WTC11 (cell line): ENCODE measurements at regions not wholly inside any gene's neighbourhood (a gene's known extent, or its start where the extent isn't known, plus 50 kb on each side); places are given as distances from the start of the nearest gene placed in this dataset.

ENCODE experiments used
- ATAC-seq: fragments of 200-7000 bp; cut with Tn5 transposase; 2 replicates; pipeline ENCODE4 v1.10.0; 2021; ENCODE audit warnings: mild to moderate bottlenecking, moderate library complexity
- CTCF ChIA-PET: fragments of 300-600 bp; sonication (Branson Sonifier 250); formaldehyde crosslinking; loops from one replicate; lab custom pipeline; 2021; ENCODE audit warnings: antibody characterized with exemption; lab: Charles Lee
- POLR2A ChIA-PET: fragments of 350-600 bp; sonication (Branson Sonifier 250); formaldehyde crosslinking; loops from one replicate; lab custom pipeline; 2021; ENCODE audit warnings: antibody characterized with exemption; lab: Charles Lee
- DNase-seq: peaks from one replicate; pipeline ENCODE4 v3.0.0; 2021; ENCODE audit warnings: low spot score
- H3K27ac Mint-ChIP-seq: 2 replicates; pipeline ENCODE4 v1.8.0; 2021; ENCODE audit warnings: mixed read lengths
- H3K27me3 Mint-ChIP-seq: 2 replicates; pipeline ENCODE4 v1.8.0; 2021; ENCODE audit warnings: low read depth, mild to moderate bottlenecking, moderate library complexity, mixed read lengths
- H3K36me3 Mint-ChIP-seq: 2 replicates; pipeline ENCODE4 v1.8.0; 2021; ENCODE audit warnings: mixed read lengths
- H3K4me1 Mint-ChIP-seq: 2 replicates; pipeline ENCODE4 v1.8.0; 2022; ENCODE audit warnings: mixed read lengths
- H3K4me3 Mint-ChIP-seq: 2 replicates; pipeline ENCODE4 v1.8.0; 2021; ENCODE audit warnings: mild to moderate bottlenecking, moderate library complexity, mixed read lengths
- H3K9me3 Mint-ChIP-seq: 2 replicates; pipeline ENCODE4 v1.8.0; 2021; ENCODE audit warnings: mixed read lengths
- ATF1 ChIP-seq: sonication (generic); formaldehyde crosslinking; IDR thresholded peaks from 2 replicates; pipeline ENCODE4 v1.8.1; 2023; ENCODE audit warnings: mild to moderate bottlenecking, moderate library complexity, missing genetic modification reagents
- EMX1 ChIP-seq: fragments of 250-450 bp; sonication (Bioruptor Pico); IDR thresholded peaks from 2 replicates; pipeline ENCODE4 v1.8.0; 2021; ENCODE audit warnings: mild to moderate bottlenecking
- JAZF1 ChIP-seq: fragments of 250-450 bp; sonication (Bioruptor Pico); IDR thresholded peaks from 2 replicates; pipeline ENCODE4 v1.9.0; 2021; ENCODE audit warnings: moderate library complexity, mild to moderate bottlenecking, inconsistent platforms
- PRRX2 ChIP-seq: fragments of 250-450 bp; sonication (Bioruptor Pico); IDR thresholded peaks from 2 replicates; pipeline ENCODE4 v1.8.0; 2021; ENCODE audit warnings: mild to moderate bottlenecking
- RORB ChIP-seq: fragments of 250-450 bp; sonication (Bioruptor Pico); IDR thresholded peaks from 2 replicates; pipeline ENCODE4 v1.9.0; 2021; ENCODE audit warnings: mild to moderate bottlenecking
- SMAD3 ChIP-seq: sonication (generic); formaldehyde crosslinking; IDR thresholded peaks from 2 replicates; pipeline ENCODE4 v1.8.0; 2022; ENCODE audit warnings: missing genetic modification reagents, mild to moderate bottlenecking, borderline replicate concordance
- SP1 ChIP-seq: sonication (generic); formaldehyde crosslinking; conservative IDR thresholded peaks from 2 replicates; pipeline ENCODE4 v1.8.1; 2022; ENCODE audit warnings: missing genetic modification reagents
- TEAD4 ChIP-seq: sonication (generic); formaldehyde crosslinking; IDR thresholded peaks from 2 replicates; pipeline ENCODE4 v1.8.0; 2022; ENCODE audit warnings: mild to moderate bottlenecking, missing genetic modification reagents
- ZNF263 ChIP-seq: sonication (generic); formaldehyde crosslinking; IDR thresholded peaks from 2 replicates; pipeline ENCODE4 v1.8.1; 2022; ENCODE audit warnings: low read depth, mild to moderate bottlenecking, moderate library complexity, missing genetic modification reagents
- ZNF423 ChIP-seq: fragments of 250-450 bp; sonication (Bioruptor Pico); IDR thresholded peaks from 2 replicates; pipeline ENCODE4 v2.1.2; 2022; ENCODE audit warnings: mild to moderate bottlenecking, moderate library complexity
- ZNF671 ChIP-seq: fragments of 250-450 bp; sonication (Bioruptor Pico); IDR thresholded peaks from 2 replicates; pipeline ENCODE4 v1.8.0; 2021; ENCODE audit warnings: mild to moderate bottlenecking
- TF ChIP-seq, protein P1 (sequence below): sonication (generic); formaldehyde crosslinking; IDR thresholded peaks from 2 replicates; pipeline ENCODE4 v1.8.1; 2023; ENCODE audit warnings: mild to moderate bottlenecking, missing genetic modification reagents
- TF ChIP-seq, protein P2 (sequence below): sonication (generic); formaldehyde crosslinking; conservative IDR thresholded peaks from 2 replicates; pipeline ENCODE4 v1.8.1; 2022; ENCODE audit warnings: mild to moderate bottlenecking, missing genetic modification reagents
- TF ChIP-seq, protein P3 (sequence below): sonication (generic); formaldehyde crosslinking; IDR thresholded peaks from 2 replicates; pipeline ENCODE4 v1.8.1; 2022; ENCODE audit warnings: mild to moderate bottlenecking, missing genetic modification reagents, moderate library complexity, borderline replicate concordance
- TF ChIP-seq, protein P4 (sequence below): sonication (generic); formaldehyde crosslinking; IDR thresholded peaks from 2 replicates; pipeline ENCODE4 v1.8.0; 2022; ENCODE audit warnings: missing genetic modification reagents

DNA sequence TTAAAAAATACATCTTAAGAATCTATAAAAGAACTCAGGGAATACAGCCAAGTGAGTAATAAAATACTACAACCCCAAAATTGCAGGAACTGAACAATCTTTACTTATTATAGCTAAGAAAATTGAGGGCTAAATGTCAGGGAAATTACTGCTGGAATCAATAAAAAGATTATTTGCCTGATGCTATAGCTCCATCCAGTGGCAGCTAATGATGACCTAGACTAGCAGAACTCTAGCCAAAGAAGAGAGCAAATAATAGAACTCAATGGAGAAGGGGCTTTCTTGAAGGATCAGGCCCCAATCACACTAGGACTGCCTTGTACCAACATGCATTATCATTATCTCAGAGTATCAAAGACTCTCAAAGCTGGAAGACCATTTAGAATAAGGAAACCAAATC lies 85.0 kb upstream of the FAM241A start:
- Mint-ChIP-seq H3K36me3 (no peaks in the 10 kb centered on the region), H3K4me1 (peaks cover 12% of the 10 kb centered on the region), H3K27ac (no peak overlapping the region), H3K9me3 (no peaks in the 10 kb centered on the region), H3K4me3 (no peak overlapping the region), H3K27me3 (no peaks in the 10 kb centered on the region)
- ATAC-seq (peak; percentile 70), DNase-seq (no peak)
- ChIA-PET CTCF (interaction anchor here (0.6 to 2.4 kb wide), 7 partner anchors 11 to 213 kb away, joined by 3 to 20 read pairs (median 8); no protein-coding TSS in a partner anchor), POLR2A (no interaction called here)
- TF ChIP-seq SMAD3 (CRISPR knock-in tag), result no peak

DNA sequence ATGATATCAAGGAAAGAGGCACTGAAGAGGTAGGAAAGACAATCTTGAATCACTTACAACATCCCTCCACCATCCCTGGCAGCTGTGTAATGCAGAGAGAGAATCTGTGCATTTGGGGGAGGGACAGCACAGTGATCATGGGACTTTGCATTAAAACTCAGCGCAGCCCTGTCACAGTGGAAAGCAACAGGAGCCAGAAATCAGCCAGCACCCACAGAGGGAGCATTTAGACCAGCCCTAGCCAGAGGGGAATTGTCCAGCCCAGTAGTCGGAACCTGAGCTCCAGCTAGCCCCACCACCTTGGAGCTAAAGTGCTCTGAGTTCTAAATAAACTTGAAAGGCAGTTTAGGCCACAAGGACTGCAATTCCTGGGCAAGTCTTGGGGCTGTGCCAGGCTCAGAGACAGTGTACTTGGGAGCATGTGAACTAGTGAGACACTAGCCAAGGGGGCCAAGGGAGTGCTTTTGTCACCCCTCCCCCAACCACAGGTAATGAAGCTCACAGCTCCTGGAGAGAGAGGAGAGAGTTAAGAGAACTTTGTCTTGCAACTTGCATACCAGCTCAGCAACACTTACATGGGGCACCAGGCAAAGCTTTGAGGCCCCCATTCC lies 83.9 kb upstream of the FAM241A start:
- no peak overlapping the region for H3K27ac Mint-ChIP-seq
- TF ChIP-seq JAZF1 (CRISPR knock-in tag), result no peak
- TF ChIP-seq ATF1, result no peak
- TF ChIP-seq ZNF671 (CRISPR knock-in tag), result no peak
- TF ChIP-seq SP1 (CRISPR knock-in tag), result no peak
- no peak for TF ChIP-seq ZNF423 (CRISPR knock-in tag)
- TF ChIP-seq, protein P1, sequence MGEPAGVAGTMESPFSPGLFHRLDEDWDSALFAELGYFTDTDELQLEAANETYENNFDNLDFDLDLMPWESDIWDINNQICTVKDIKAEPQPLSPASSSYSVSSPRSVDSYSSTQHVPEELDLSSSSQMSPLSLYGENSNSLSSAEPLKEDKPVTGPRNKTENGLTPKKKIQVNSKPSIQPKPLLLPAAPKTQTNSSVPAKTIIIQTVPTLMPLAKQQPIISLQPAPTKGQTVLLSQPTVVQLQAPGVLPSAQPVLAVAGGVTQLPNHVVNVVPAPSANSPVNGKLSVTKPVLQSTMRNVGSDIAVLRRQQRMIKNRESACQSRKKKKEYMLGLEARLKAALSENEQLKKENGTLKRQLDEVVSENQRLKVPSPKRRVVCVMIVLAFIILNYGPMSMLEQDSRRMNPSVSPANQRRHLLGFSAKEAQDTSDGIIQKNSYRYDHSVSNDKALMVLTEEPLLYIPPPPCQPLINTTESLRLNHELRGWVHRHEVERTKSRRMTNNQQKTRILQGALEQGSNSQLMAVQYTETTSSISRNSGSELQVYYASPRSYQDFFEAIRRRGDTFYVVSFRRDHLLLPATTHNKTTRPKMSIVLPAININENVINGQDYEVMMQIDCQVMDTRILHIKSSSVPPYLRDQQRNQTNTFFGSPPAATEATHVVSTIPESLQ (CRISPR knock-in tag), result no peak
- ATAC-seq (peak; percentile 86), DNase-seq (peak; percentile 22)
- CTCF ChIA-PET, result interaction anchor here (0.9 to 2.4 kb wide), 6 partner anchors 12 to 207 kb away, joined by 4 to 20 read pairs (median 6); no protein-coding TSS in a partner anchor
- H3K4me1 Mint-ChIP-seq, result peaks cover 12% of the 10 kb centered on the region
- no peaks in the 10 kb centered on the region for H3K36me3 Mint-ChIP-seq
- no peaks in the 10 kb centered on the region for H3K27me3 Mint-ChIP-seq
- no peak overlapping the region; the same call in 1 of the 2 replicates for H3K4me3 Mint-ChIP-seq
- POLR2A ChIA-PET, result no interaction called here
- H3K9me3 Mint-ChIP-seq, result no peaks in the 10 kb centered on the region

DNA sequence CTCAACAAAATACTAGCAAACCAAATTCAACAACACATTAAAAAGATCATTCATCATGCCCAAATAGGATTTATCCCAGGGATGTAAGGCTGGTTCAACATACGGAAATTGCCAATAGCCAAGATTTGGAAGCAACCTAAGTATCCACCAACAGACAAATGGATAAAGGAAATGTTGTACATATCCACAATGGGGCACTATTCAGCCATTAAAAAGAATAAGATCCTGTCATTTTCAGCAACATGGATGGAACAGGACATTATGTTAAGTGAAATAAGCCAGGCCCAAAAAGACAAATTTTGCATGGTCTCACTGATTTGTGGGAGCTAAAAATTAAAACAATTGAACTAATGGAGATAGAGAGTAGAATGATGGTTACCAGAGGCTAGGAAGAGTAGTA lies 82.0 kb upstream of the FAM241A start:
- no peaks in the 10 kb centered on the region for H3K36me3 Mint-ChIP-seq
- H3K27me3 Mint-ChIP-seq, result no peaks in the 10 kb centered on the region
- H3K9me3 Mint-ChIP-seq, result no peaks in the 10 kb centered on the region
- ChIA-PET CTCF (no interaction called here), POLR2A (no interaction called here)
- H3K4me3 Mint-ChIP-seq, result no peak overlapping the region
- no peak overlapping the region for H3K27ac Mint-ChIP-seq
- TF ChIP-seq, protein P2, sequence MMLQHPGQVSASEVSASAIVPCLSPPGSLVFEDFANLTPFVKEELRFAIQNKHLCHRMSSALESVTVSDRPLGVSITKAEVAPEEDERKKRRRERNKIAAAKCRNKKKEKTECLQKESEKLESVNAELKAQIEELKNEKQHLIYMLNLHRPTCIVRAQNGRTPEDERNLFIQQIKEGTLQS (CRISPR knock-in tag), result no peak
- TF ChIP-seq RORB (CRISPR knock-in tag), result no peak
- no peak for TF ChIP-seq EMX1 (CRISPR knock-in tag)
- TF ChIP-seq TEAD4, result no peak
- ATAC-seq (no peak), DNase-seq (no peak)
- H3K4me1 Mint-ChIP-seq, result peaks cover 16% of the 10 kb centered on the region

DNA sequence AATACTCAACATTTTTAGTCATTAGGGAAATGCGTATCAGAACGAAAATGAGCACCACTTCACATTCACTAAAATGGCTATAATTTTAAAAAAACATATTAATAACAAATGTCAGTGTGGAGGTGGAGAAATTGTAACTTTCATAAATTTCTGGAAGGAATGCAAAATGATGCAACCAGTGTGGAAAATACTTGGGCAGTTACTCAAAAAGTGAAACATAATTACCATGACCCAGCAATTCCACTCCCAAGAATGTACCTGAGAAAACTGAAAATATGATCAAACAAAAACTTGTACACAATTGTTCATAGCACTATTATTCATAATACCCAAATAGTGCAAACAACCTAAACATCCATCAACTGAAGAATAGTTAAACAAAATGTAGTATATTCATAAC lies 76.1 kb upstream of the FAM241A start:
- H3K27me3 Mint-ChIP-seq, result no peaks in the 10 kb centered on the region
- DNase-seq, result no peak
- H3K27ac Mint-ChIP-seq, result no peak overlapping the region
- peaks cover 10% of the 10 kb centered on the region for H3K4me1 Mint-ChIP-seq
- POLR2A ChIA-PET, result no interaction called here
- CTCF ChIA-PET, result no interaction called here
- H3K9me3 Mint-ChIP-seq, result peaks cover 21% of the 10 kb centered on the region
- TF ChIP-seq, protein P3, sequence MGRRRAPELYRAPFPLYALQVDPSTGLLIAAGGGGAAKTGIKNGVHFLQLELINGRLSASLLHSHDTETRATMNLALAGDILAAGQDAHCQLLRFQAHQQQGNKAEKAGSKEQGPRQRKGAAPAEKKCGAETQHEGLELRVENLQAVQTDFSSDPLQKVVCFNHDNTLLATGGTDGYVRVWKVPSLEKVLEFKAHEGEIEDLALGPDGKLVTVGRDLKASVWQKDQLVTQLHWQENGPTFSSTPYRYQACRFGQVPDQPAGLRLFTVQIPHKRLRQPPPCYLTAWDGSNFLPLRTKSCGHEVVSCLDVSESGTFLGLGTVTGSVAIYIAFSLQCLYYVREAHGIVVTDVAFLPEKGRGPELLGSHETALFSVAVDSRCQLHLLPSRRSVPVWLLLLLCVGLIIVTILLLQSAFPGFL (CRISPR knock-in tag), result no peak
- TF ChIP-seq PRRX2 (no peak), ZNF263 (no peak)
- TF ChIP-seq, protein P4, sequence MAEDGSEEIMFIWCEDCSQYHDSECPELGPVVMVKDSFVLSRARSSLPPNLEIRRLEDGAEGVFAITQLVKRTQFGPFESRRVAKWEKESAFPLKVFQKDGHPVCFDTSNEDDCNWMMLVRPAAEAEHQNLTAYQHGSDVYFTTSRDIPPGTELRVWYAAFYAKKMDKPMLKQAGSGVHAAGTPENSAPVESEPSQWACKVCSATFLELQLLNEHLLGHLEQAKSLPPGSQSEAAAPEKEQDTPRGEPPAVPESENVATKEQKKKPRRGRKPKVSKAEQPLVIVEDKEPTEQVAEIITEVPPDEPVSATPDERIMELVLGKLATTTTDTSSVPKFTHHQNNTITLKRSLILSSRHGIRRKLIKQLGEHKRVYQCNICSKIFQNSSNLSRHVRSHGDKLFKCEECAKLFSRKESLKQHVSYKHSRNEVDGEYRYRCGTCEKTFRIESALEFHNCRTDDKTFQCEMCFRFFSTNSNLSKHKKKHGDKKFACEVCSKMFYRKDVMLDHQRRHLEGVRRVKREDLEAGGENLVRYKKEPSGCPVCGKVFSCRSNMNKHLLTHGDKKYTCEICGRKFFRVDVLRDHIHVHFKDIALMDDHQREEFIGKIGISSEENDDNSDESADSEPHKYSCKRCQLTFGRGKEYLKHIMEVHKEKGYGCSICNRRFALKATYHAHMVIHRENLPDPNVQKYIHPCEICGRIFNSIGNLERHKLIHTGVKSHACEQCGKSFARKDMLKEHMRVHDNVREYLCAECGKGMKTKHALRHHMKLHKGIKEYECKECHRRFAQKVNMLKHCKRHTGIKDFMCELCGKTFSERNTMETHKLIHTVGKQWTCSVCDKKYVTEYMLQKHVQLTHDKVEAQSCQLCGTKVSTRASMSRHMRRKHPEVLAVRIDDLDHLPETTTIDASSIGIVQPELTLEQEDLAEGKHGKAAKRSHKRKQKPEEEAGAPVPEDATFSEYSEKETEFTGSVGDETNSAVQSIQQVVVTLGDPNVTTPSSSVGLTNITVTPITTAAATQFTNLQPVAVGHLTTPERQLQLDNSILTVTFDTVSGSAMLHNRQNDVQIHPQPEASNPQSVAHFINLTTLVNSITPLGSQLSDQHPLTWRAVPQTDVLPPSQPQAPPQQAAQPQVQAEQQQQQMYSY (CRISPR knock-in tag), result no peak
- H3K4me3 Mint-ChIP-seq, result no peak overlapping the region
- peaks cover 18% of the 10 kb centered on the region for H3K36me3 Mint-ChIP-seq
- ATAC-seq, result no peak
